Stomach (tissue), 4 donors: ENCODE measurements at regions not wholly inside any gene's neighbourhood (a gene's known extent, or its start where the extent isn't known, plus 50 kb on each side); places are given as distances from the start of the nearest gene placed in this dataset.

Experiments used
- EP300 ChIP-seq: sonication (generic); formaldehyde crosslinking; IDR thresholded peaks from one replicate; pipeline ENCODE4 v1.6.1; 2017; ENCODE audit warnings: antibody characterized with exemption
- POLR2A ChIP-seq, 4 donors: fragments of 450-650 bp; IDR thresholded peaks; one replicate each; pipeline ENCODE4 v1.6.1; 2016; ENCODE audit warnings: antibody characterized with exemption in 4 of 4, control low read depth in 2 of 4, mild to moderate bottlenecking in 1 of 4, moderate library complexity in 1 of 4
- POLR2AphosphoS5 ChIP-seq, 3 donors: sonication (generic); formaldehyde crosslinking; IDR thresholded peaks; one replicate each; pipeline ENCODE4 v1.6.1; 2016; ENCODE audit warnings: antibody characterized with exemption in 3 of 3
- TF ChIP-seq, protein P1 (sequence below), 7 experiments: fragments of 450-650 bp in 4 of 7; fragments of 200-600 bp in 3 of 7; sonication (generic) in 3 of 7; IDR thresholded peaks; one replicate each; pipeline ENCODE4 v1.5.1; 2016 to 2019; ENCODE audit warnings: antibody characterized with exemption in 7 of 7, control low read depth in 2 of 7, mild to moderate bottlenecking in 1 of 7

- no peak for TF ChIP-seq POLR2A (IDR thresholded peaks at IDR 0.05)
- no peak for TF ChIP-seq POLR2AphosphoS5 (IDR thresholded peaks at IDR 0.05)
- no peak for TF ChIP-seq EP300
- TF ChIP-seq, protein P1, sequence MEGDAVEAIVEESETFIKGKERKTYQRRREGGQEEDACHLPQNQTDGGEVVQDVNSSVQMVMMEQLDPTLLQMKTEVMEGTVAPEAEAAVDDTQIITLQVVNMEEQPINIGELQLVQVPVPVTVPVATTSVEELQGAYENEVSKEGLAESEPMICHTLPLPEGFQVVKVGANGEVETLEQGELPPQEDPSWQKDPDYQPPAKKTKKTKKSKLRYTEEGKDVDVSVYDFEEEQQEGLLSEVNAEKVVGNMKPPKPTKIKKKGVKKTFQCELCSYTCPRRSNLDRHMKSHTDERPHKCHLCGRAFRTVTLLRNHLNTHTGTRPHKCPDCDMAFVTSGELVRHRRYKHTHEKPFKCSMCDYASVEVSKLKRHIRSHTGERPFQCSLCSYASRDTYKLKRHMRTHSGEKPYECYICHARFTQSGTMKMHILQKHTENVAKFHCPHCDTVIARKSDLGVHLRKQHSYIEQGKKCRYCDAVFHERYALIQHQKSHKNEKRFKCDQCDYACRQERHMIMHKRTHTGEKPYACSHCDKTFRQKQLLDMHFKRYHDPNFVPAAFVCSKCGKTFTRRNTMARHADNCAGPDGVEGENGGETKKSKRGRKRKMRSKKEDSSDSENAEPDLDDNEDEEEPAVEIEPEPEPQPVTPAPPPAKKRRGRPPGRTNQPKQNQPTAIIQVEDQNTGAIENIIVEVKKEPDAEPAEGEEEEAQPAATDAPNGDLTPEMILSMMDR (IDR thresholded peaks at IDR 0.05), result peak in 1 of 7 experiments; percentile 24
These were observed 426.5 kb upstream of the RASGRP1 start for GRCh38 chr15:38991126-38991525.
